Activated T-cell treated with anti-CD3 and anti-CD28 coated beads, Interleukin-2, amount 50 U/mL, for 48 hours (primary cell): ENCODE measurements at regions not wholly inside any gene's neighbourhood (a gene's known extent, or its start where the extent isn't known, plus 50 kb on each side); places are given as distances from the start of the nearest gene placed in this dataset.
"Not testable (repeated sequence)": the region's sequence is repeated elsewhere in the genome, so short reads cannot be mapped to it uniquely, and the experiment has no call there.

ENCODE experiments used
- DNase-seq, 2 experiments: peaks; one replicate each; pipeline ENCODE4 v3.0.0-alpha.2; 2020

DNA sequence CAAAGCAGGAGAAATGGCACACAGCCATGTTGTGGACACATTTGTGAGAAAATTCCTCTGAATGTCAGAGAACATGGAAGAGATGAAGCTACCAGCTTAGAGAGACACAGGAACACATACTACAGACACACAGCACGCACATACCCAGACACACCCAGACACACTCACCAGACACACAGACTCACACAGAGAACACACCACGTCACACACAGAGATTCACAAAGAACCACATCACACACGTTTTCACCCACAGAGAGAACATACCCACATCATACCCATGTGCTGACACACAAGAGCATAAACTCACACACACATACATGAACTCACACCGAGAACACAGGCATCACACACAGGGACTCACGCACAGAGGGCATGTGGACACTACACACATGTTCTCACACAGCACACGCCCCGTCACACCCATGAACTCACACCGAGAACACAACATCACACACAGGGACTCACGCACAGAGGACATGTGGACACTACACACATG, 124.9 kb downstream of the METRNL start:
- DNase-seq, result peak; percentile 14 to 18

DNA sequence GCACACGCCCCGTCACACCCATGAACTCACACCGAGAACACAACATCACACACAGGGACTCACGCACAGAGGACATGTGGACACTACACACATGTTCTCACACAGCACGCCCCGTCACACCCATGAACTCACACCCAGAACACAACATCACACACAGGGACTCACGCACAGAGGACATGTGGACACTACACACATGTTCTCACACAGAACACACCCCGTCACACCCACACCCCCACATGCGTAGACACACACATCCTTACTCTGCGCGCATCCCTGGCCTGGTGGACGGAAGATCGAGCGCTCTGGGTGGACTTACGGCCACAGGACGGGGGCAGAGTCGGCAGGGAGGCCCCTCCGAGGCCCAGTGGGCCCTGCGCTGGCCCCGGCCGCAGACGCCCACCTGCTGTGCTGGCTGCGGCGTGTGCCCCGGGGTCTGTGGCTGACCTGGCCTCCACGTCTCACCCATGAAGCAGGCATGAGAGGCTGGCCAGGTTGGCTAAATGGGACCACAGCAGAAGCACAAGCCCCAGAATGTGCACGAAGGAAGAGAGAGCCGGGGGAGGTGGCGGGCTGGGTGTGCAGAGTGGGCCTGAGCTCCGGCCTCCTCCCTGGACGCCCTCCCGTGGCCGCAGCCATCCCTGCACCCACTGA, 125.5 kb downstream of the METRNL start:
- peak; percentile 11 to 15 for DNase-seq

DNA sequence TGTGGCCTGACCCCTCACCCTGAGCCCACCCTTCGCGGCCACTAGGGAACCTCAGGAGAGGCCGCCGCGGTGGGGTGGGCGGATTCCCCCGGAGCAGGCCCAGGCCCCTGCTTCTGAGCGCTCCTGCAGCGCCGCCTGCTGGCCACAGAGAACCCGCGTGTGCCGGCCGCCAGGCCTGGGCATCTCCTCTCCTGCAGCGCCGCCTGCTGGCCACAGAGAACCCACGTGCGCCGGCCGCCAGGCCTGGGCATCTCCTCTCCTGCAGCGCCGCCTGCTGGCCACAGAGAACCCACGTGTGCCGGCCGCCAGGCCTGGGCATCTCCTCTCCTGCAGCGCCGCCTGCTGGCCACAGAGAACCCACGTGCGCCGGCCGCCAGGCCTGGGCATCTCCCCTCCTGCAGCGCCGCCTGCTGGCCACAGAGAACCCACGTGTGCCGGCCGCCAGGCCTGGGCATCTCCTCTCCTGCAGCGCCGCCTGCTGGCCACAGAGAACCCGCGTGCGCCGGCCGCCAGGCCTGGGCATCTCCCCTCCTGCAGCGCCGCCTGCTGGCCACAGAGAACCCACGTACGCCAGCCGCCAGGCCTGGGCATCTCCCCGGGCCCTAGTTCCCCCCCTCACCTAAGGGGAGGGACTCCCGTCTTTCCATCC, 126.1 kb downstream of the METRNL start:
- DNase-seq, result peak; percentile 77 to 80

DNA sequence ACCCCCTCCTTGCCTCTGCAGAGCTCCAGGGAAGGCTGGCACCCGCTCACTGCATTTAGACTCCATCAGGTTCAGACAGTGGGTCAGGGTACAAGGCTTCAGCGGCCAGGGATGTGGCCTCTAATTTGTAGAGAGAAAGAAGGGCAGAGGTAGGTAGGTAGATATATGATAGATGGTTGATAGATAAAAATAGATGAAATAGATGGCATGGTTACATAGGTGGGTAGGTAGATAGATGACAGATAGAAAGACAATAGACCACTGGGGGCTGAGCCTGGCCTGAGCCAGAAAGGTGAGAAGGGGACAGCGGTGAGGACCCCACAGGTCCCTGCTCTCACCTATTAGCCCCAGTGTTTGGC, 126.6 kb downstream of the METRNL start:
- not testable (repeated sequence) for DNase-seq

DNA sequence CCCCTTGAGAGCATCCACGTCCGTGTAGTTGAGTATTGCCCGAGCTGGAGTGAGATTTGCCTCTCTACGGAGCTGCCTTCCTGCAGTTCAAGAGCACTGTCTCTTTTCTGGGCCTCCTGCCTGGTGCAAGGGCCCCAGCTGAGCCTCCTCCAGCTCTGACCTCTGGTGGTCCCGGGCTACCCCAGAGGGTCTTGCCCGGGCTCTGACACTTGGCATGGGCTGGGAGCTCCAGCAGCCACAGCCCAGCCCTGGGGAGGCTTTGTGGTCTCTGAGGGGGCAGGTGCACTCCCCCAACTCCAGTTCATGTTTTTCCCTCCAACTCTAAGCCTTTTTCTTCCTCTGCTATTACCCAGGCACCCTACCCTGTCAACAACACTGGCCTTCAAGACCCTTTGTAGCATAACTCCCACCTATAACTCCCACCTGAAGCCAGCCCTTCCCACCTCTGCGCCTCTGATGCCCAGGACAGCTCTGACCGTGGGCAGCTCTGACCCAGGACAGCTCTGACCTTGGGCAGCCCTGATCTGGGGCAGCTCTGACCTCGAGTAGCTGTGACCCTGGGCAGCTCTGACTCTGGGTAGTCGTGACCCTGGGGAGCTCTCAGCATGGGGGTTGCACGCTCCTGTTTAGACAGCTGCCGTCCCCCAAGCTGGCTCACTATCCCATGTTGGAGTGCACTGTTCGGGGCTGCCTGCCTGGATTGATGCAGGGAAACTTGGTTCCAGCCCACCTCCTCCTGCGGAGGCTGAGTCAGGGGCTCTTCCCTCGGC, 127.6 kb downstream of the METRNL start:
- DNase-seq, result peak; percentile 12 to 14

DNA sequence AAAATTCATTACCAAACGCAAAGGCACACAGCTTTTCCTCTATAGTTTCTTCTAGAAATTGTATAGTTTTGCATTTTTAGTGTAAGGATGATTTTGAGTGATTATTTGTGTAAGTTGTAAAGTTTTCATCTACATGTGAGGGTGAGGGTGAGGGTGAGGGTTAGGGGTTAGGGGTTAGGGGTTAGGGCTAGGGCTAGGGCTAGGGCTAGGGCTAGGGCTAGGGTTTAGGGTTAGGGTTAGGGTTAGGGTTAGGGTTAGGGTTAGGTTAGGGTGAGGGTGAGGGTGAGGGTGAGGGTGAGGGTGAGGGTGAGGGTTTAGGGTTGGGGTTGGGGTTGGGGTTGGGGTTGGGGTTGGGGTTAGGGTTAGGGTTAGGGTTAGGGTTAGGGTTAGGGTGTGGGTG, 167.6 kb downstream of the METRNL start:
- peak in 1 of 2 experiments; percentile 14 for DNase-seq
